OCI-LY3 (cell line): ENCODE measurements at regions not wholly inside any gene's neighbourhood (a gene's known extent, or its start where the extent isn't known, plus 50 kb on each side); places are given as distances from the start of the nearest gene placed in this dataset.

Experiments used
- H2AFZ ChIP-seq: fragments of 200-600, 300-600 bp; shearing (Covaris generic); 2 replicates; pipeline ENCODE4 v1.6.0; 2014; ENCODE audit warnings: antibody characterized with exemption, low read depth, low read length
- H3K27ac ChIP-seq: fragments of 200-600, 300-600 bp; sonication (generic); 2 replicates; pipeline ENCODE4 v1.5.1; 2014; ENCODE audit warnings: mild to moderate bottlenecking, low read length, moderate library complexity, mixed read lengths
- H3K27me3 ChIP-seq: fragments of 200-600, 300-600 bp; sonication (generic); 2 replicates; pipeline ENCODE4 v1.6.1; 2014; ENCODE audit warnings: low read depth, low read length, mixed read lengths
- H3K36me3 ChIP-seq: fragments of 200-600, 300-600 bp; sonication (generic); replicated peaks from 2 replicates; pipeline ENCODE3; 2014; ENCODE audit warnings: low read depth, low read length, mixed read lengths
- H3K4me1 ChIP-seq: fragments of 300-600, 200-600 bp; sonication (generic); 2 replicates; pipeline ENCODE4 v1.6.1; 2014; ENCODE audit warnings: low read length, mixed read lengths
- H3K4me2 ChIP-seq: fragments of 200-600, 300-600 bp; sonication (generic); 2 replicates; pipeline ENCODE4 v1.6.1; 2014; ENCODE audit warnings: low read length, mixed read lengths
- H3K4me3 ChIP-seq: fragments of 300-600, 200-600 bp; sonication (generic); 2 replicates; pipeline ENCODE4 v1.5.1; 2014; ENCODE audit warnings: antibody characterized with exemption, mild to moderate bottlenecking, low read length, moderate library complexity
- H3K79me2 ChIP-seq: fragments of 300-600, 200-600 bp; shearing (Covaris generic); 2 replicates; pipeline ENCODE4 v1.6.1; 2014; ENCODE audit warnings: mild to moderate bottlenecking, low read length, mixed read lengths
- H3K9ac ChIP-seq: fragments of 300-600, 200-600 bp; shearing (Covaris generic); 2 replicates; pipeline ENCODE4 v1.6.0; 2014; ENCODE audit warnings: mild to moderate bottlenecking, low read length, moderate library complexity
- H3K9me3 ChIP-seq: fragments of 200-600, 300-600 bp; shearing (Covaris generic); 2 replicates; pipeline ENCODE4 v1.6.1; 2014; ENCODE audit warnings: low read length, mixed read lengths; ENCODE audit not compliant: insufficient read depth
- H4K20me1 ChIP-seq: fragments of 200-600, 300-600 bp; sonication (generic); 2 replicates; pipeline ENCODE4 v1.6.1; 2016; ENCODE audit warnings: low read length, mixed read lengths; ENCODE audit not compliant: insufficient read depth
- CTCF ChIP-seq: fragments of 200-600, 300-600 bp; sonication (generic); IDR thresholded peaks from 2 replicates; pipeline ENCODE4 v1.5.1; 2014; ENCODE audit warnings: antibody characterized with exemption, low read length, low read depth
- EZH2phosphoT487 ChIP-seq: fragments of 200-600 bp; shearing (Covaris generic); IDR thresholded peaks from 2 replicates; pipeline ENCODE4 v1.6.1; 2018; ENCODE audit warnings: antibody characterized with exemption, mixed run types, low read depth

- Histone ChIP-seq H2AFZ (no peak overlapping the region), H3K4me2 (no peak overlapping the region), H3K36me3 (no peaks in the 10 kb centered on the region), H3K27ac (no peak overlapping the region), H3K4me3 (no peak overlapping the region), H3K9ac (no peak overlapping the region), H3K27me3 (no peaks in the 10 kb centered on the region), H3K4me1 (no peaks in the 10 kb centered on the region), H4K20me1 (no peaks in the 10 kb centered on the region), H3K79me2 (no peaks in the 10 kb centered on the region), H3K9me3 (no peaks in the 10 kb centered on the region)
- TF ChIP-seq CTCF = no peak
- TF ChIP-seq EZH2phosphoT487 = no peak
Measured at GRCh38 chr4:24160358-24160757, 270.5 kb upstream of the PPARGC1A start.

DNA sequence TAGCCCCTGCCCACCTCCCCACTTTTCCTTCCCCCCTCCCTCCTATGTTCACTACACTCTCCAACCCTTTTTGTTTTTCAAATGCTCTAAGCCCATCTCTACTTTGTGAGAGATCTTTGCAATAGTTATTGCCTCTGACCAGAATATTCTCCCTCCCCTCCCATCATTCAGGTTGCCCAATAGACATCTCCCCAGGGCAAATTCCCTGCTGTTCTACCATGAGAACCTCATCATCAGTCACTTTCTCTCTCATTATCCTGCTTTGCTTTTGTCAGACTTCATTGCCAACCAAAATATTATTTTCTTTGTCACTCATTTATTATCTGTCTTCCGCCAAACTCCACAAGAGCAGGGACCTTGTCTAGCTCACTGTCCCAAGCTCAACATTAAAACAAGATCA lies 268.2 kb upstream of the PPARGC1A start:
- H3K79me2 ChIP-seq = no peaks in the 10 kb centered on the region
- no peak overlapping the region for H3K9ac ChIP-seq
- H3K27me3 ChIP-seq = no peaks in the 10 kb centered on the region
- no peaks in the 10 kb centered on the region for H3K4me1 ChIP-seq
- TF ChIP-seq EZH2phosphoT487 = no peak
- TF ChIP-seq CTCF = no peak
- H3K27ac ChIP-seq = no peak overlapping the region
- H3K4me2 ChIP-seq = no peak overlapping the region
- no peak overlapping the region for H3K4me3 ChIP-seq
- no peak overlapping the region for H2AFZ ChIP-seq
- no peaks in the 10 kb centered on the region for H3K36me3 ChIP-seq
- H4K20me1 ChIP-seq = no peaks in the 10 kb centered on the region
- no peaks in the 10 kb centered on the region for H3K9me3 ChIP-seq

GRCh38 chr4:24150034-24150433 lies 260.2 kb upstream of the PPARGC1A start:
- H3K27ac ChIP-seq = no peak overlapping the region
- H3K36me3 ChIP-seq = no peaks in the 10 kb centered on the region
- H3K27me3 ChIP-seq = peaks cover 3% of the 10 kb centered on the region; the same call in 1 of the 2 replicates
- TF ChIP-seq CTCF = no peak
- TF ChIP-seq EZH2phosphoT487 = no peak
- no peaks in the 10 kb centered on the region for H3K79me2 ChIP-seq
- H4K20me1 ChIP-seq = no peaks in the 10 kb centered on the region
- H3K4me1 ChIP-seq = no peaks in the 10 kb centered on the region
- no peak overlapping the region for H3K4me3 ChIP-seq
- H3K4me2 ChIP-seq = no peak overlapping the region
- H3K9ac ChIP-seq = no peak overlapping the region
- H3K9me3 ChIP-seq = no peaks in the 10 kb centered on the region
- no peak overlapping the region for H2AFZ ChIP-seq

DNA sequence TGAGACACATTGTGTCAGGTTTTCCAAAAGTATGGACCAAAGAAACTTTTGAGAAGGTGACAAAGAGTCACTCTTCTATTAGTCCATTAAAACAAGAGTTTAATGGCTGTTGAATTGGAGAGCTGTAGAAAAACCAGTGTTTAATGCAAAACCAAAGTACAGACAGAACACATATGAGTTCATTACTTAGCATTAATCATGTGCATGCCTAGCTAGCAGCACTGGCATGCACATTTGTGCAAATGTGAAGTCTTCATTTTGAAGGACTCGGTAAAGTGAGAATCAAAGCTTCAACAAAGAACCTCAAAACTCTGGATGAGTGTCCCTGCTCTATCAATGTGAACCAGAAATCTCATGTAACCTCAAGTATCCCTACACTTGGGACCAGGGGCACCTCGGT lies 256.3 kb upstream of the PPARGC1A start:
- Histone ChIP-seq H3K4me3 (no peak overlapping the region), H3K27me3 (peaks cover 3% of the 10 kb centered on the region; the same call in 1 of the 2 replicates), H3K36me3 (no peaks in the 10 kb centered on the region), H3K9me3 (no peaks in the 10 kb centered on the region), H3K9ac (no peak overlapping the region), H3K79me2 (no peaks in the 10 kb centered on the region), H4K20me1 (no peaks in the 10 kb centered on the region), H3K27ac (no peak overlapping the region), H3K4me1 (no peaks in the 10 kb centered on the region), H3K4me2 (no peak overlapping the region), H2AFZ (no peak overlapping the region)
- TF ChIP-seq CTCF (no peak), EZH2phosphoT487 (no peak)
